Testis (tissue), 2 donors: ENCODE measurements at regions not wholly inside any gene's neighbourhood (a gene's known extent, or its start where the extent isn't known, plus 50 kb on each side); places are given as distances from the start of the nearest gene placed in this dataset.

Experiments used
- POLR2A ChIP-seq: fragments of 450-650 bp; IDR thresholded peaks from one replicate; pipeline ENCODE4 v1.6.1; 2017; ENCODE audit warnings: antibody characterized with exemption, mild to moderate bottlenecking, moderate library complexity
- TF ChIP-seq, protein P1 (sequence below), 3 experiments: fragments of 450-650 bp in 2 of 3; fragments of 200-600 bp in 1 of 3; sonication (generic) in 1 of 3; IDR thresholded peaks; one replicate each; pipeline ENCODE4 v1.5.1; 2016 to 2019; ENCODE audit warnings: antibody characterized with exemption in 3 of 3, mild to moderate bottlenecking in 2 of 3, moderate library complexity in 1 of 3

DNA sequence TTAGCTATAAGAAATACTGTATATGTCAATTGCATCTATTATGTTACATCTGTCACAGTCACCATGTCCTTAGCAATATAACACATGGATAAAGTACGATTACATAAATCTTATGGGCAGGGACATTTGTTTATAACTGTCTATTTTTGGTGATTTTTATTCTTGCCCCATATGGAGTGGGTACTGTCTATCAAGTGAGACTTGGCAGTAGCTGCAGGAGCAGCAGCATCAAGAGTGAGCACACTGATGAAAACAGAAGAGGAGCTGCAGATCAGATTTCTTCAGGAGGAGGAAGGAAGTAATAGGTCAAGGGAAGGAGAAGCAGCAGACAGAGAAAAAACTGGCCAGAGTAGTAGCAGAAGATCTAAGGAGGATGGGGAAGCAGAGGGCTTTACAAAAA lies 516.7 kb downstream of the C6orf118 start:
- TF ChIP-seq, protein P1, sequence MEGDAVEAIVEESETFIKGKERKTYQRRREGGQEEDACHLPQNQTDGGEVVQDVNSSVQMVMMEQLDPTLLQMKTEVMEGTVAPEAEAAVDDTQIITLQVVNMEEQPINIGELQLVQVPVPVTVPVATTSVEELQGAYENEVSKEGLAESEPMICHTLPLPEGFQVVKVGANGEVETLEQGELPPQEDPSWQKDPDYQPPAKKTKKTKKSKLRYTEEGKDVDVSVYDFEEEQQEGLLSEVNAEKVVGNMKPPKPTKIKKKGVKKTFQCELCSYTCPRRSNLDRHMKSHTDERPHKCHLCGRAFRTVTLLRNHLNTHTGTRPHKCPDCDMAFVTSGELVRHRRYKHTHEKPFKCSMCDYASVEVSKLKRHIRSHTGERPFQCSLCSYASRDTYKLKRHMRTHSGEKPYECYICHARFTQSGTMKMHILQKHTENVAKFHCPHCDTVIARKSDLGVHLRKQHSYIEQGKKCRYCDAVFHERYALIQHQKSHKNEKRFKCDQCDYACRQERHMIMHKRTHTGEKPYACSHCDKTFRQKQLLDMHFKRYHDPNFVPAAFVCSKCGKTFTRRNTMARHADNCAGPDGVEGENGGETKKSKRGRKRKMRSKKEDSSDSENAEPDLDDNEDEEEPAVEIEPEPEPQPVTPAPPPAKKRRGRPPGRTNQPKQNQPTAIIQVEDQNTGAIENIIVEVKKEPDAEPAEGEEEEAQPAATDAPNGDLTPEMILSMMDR (IDR thresholded peaks at IDR 0.05) = no peak
- TF ChIP-seq POLR2A = no peak
